ENCODE measurements at regions not wholly inside any gene's neighbourhood (a gene's known extent, or its start where the extent isn't known, plus 50 kb on each side); places are given as distances from the start of the nearest gene placed in this dataset.

- DNase-seq (ENCODE audit: low spot score) = no peak
- H3K27me3 Mint-ChIP-seq (ENCODE audit: low read depth) = no peaks in the 10 kb centered on the region
- TF ChIP-seq, protein P1, sequence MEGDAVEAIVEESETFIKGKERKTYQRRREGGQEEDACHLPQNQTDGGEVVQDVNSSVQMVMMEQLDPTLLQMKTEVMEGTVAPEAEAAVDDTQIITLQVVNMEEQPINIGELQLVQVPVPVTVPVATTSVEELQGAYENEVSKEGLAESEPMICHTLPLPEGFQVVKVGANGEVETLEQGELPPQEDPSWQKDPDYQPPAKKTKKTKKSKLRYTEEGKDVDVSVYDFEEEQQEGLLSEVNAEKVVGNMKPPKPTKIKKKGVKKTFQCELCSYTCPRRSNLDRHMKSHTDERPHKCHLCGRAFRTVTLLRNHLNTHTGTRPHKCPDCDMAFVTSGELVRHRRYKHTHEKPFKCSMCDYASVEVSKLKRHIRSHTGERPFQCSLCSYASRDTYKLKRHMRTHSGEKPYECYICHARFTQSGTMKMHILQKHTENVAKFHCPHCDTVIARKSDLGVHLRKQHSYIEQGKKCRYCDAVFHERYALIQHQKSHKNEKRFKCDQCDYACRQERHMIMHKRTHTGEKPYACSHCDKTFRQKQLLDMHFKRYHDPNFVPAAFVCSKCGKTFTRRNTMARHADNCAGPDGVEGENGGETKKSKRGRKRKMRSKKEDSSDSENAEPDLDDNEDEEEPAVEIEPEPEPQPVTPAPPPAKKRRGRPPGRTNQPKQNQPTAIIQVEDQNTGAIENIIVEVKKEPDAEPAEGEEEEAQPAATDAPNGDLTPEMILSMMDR (IDR thresholded peaks at IDR 0.05) = no peak
- no peak overlapping the region for H3K4me3 Mint-ChIP-seq (ENCODE audit: unreplicated experiment)
- no peaks in the 10 kb centered on the region for H3K36me3 Mint-ChIP-seq (ENCODE audit: low read depth)
- H3K9me3 Mint-ChIP-seq (ENCODE audit: low read depth) = no peaks in the 10 kb centered on the region
- peaks cover 31% of the 10 kb centered on the region for H3K4me1 Mint-ChIP-seq (ENCODE audit: low read depth)
- no peak overlapping the region for H3K27ac Mint-ChIP-seq (ENCODE audit: unreplicated experiment)
Observed at GRCh38 chr5:33281431-33281843, 159.3 kb upstream of the TARS1 start.

- H3K4me3 Mint-ChIP-seq (ENCODE audit: unreplicated experiment) = no peak overlapping the region
- H3K27me3 Mint-ChIP-seq (ENCODE audit: low read depth) = no peaks in the 10 kb centered on the region
- no peaks in the 10 kb centered on the region for H3K9me3 Mint-ChIP-seq (ENCODE audit: low read depth)
- H3K4me1 Mint-ChIP-seq (ENCODE audit: low read depth) = peaks cover 24% of the 10 kb centered on the region
- no peak for DNase-seq (ENCODE audit: low spot score)
- TF ChIP-seq, protein P1 (IDR thresholded peaks at IDR 0.05) = no peak
- no peaks in the 10 kb centered on the region for H3K36me3 Mint-ChIP-seq (ENCODE audit: low read depth)
- H3K27ac Mint-ChIP-seq (ENCODE audit: unreplicated experiment) = no peak overlapping the region
Observed at GRCh38 chr5:33282157-33282556, 158.6 kb upstream of the TARS1 start.

GRCh38 chr5:33282696-33283095 is 158.1 kb upstream of the TARS1 start:
- H3K9me3 Mint-ChIP-seq (ENCODE audit: low read depth) = no peaks in the 10 kb centered on the region
- TF ChIP-seq, protein P1 (IDR thresholded peaks at IDR 0.05) = no peak
- no peaks in the 10 kb centered on the region for H3K36me3 Mint-ChIP-seq (ENCODE audit: low read depth)
- no peaks in the 10 kb centered on the region for H3K27me3 Mint-ChIP-seq (ENCODE audit: low read depth)
- peaks cover 22% of the 10 kb centered on the region for H3K4me1 Mint-ChIP-seq (ENCODE audit: low read depth)
- H3K27ac Mint-ChIP-seq (ENCODE audit: unreplicated experiment) = peak overlapping the region; percentile 37
- DNase-seq (ENCODE audit: low spot score) = no peak
- no peak overlapping the region for H3K4me3 Mint-ChIP-seq (ENCODE audit: unreplicated experiment)

GRCh38 chr5:33283243-33283642 is 157.5 kb upstream of the TARS1 start:
- Mint-ChIP-seq H3K9me3 (ENCODE audit: low read depth) (no peaks in the 10 kb centered on the region), H3K27ac (ENCODE audit: unreplicated experiment) (no peak overlapping the region)

DNA sequence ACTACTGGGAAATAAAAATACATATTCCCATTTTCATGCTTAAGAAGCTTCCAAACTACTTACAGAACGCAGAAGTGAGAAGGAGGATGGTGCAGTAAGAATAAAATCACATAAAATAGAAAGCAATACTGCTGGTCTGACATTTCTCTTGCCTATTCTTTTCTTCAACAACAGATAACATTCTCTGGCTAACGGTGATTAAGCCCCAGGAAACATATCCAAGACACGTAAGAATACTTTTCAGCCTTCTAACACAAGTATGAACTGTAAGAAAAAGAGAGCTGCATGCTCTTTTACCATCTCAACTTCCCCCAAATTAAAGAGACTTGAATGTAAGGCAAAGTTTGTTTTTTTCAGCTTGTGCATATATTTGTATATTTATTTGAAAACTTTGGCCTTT is 156.1 kb upstream of the TARS1 start:
- H3K4me3 Mint-ChIP-seq (ENCODE audit: unreplicated experiment) = no peak overlapping the region
- H3K9me3 Mint-ChIP-seq (ENCODE audit: low read depth) = no peaks in the 10 kb centered on the region
- no peaks in the 10 kb centered on the region for H3K36me3 Mint-ChIP-seq (ENCODE audit: low read depth)
- H3K4me1 Mint-ChIP-seq (ENCODE audit: low read depth) = peaks cover 22% of the 10 kb centered on the region
- TF ChIP-seq, protein P1 (IDR thresholded peaks at IDR 0.05) = no peak
- DNase-seq (ENCODE audit: low spot score) = no peak
- no peaks in the 10 kb centered on the region for H3K27me3 Mint-ChIP-seq (ENCODE audit: low read depth)
- no peak overlapping the region for H3K27ac Mint-ChIP-seq (ENCODE audit: unreplicated experiment)

More at GRCh38 chr5:33283243-33283642, 157.5 kb upstream of the TARS1 start:
- Mint-ChIP-seq H3K4me1 (ENCODE audit: low read depth) (peaks cover 22% of the 10 kb centered on the region), H3K36me3 (ENCODE audit: low read depth) (no peaks in the 10 kb centered on the region), H3K4me3 (ENCODE audit: unreplicated experiment) (no peak overlapping the region), H3K27me3 (ENCODE audit: low read depth) (no peaks in the 10 kb centered on the region)
- TF ChIP-seq, protein P1 (IDR thresholded peaks at IDR 0.05) = no peak
- DNase-seq (ENCODE audit: low spot score) = no peak
